ENCODE measurements at regions not wholly inside any gene's neighbourhood (a gene's known extent, or its start where the extent isn't known, plus 50 kb on each side); places are given as distances from the start of the nearest gene placed in this dataset.

GRCh38 chr17:77444984-77445759, 304.4 kb downstream of the SEC14L1 start:
- TF ChIP-seq EZH2 (IDR thresholded peaks at IDR 0.05; ENCODE audit: low read length, missing control alignments) (no peak), CTCF (conservative IDR thresholded peaks at IDR 0.05 in 1 of 2, IDR thresholded peaks at IDR 0.05 in 1 of 2; ENCODE audit: low read depth in 1 of 2, low read length in 2 of 2) (no peak)
